HepG2 (cell line): ENCODE measurements at regions not wholly inside any gene's neighbourhood (a gene's known extent, or its start where the extent isn't known, plus 50 kb on each side); places are given as distances from the start of the nearest gene placed in this dataset.

Experiments used
- ATAC-seq: fragments of 200-7000 bp; cut with Tn5 transposase; 3 replicates; pipeline ENCODE4 v1.9.1; 2020; ENCODE audit warnings: mild to moderate bottlenecking, moderate library complexity
- BruUV-seq: library from RNA; stranded (reverse); fragments of 400-500 nt; replicated peaks from 2 replicates; lab custom pipeline; 2021; lab: Mats Ljungman, UMichigan
- CTCF ChIA-PET: fragments of 300-600 bp; formaldehyde crosslinking; extraction: SDS; loops from one replicate; lab custom pipeline; 2021; ENCODE audit warnings: low total read pairs, inconsistent platforms, low intra/inter-chr PET ratio; lab: Yijun Ruan, JAX
- POLR2A ChIA-PET: fragments of 350-600 bp; sonication (Branson Sonifier 250); formaldehyde crosslinking; loops from one replicate; lab custom pipeline; 2020; ENCODE audit warnings: antibody characterized with exemption, inconsistent platforms; lab: Yijun Ruan, JAX
- DNase-seq: peaks from one replicate; pipeline ENCODE4 v3.0.0-alpha.2; 2015; ENCODE audit warnings: low spot score
- FAIRE-seq: peaks from 3 replicates; lab custom pipeline; 2011; peaks lifted over from hg19 to GRCh38; lab: Jason Lieb, UNC
- H2AFZ ChIP-seq: one replicate; pipeline ENCODE4 v1.6.1; 2011; ENCODE audit warnings: low read length, inconsistent platforms
- H3K27ac ChIP-seq: fragments of 300-600 bp; 3 replicates; pipeline ENCODE4 v1.8.0; 2011; ENCODE audit warnings: mixed run types, mild to moderate bottlenecking, mixed read lengths, low read length, inconsistent platforms; ENCODE audit not compliant: insufficient read depth; ENCODE audit errors: extremely low read length
- H3K27me3 ChIP-seq, 2 experiments: fragments of 200-600 bp in 1 of 2; 2 replicates in 1 of 2; 3 replicates in 1 of 2; pipeline versions ENCODE4 v1.6.0 to v1.8.0; 2011; ENCODE audit warnings: low read length in 2 of 2, mild to moderate bottlenecking in 2 of 2, moderate library complexity in 2 of 2, inconsistent platforms in 1 of 2; ENCODE audit not compliant: insufficient read depth in 2 of 2, control insufficient read depth in 1 of 2
- H3K36me3 ChIP-seq, 2 experiments: fragments of 200-600 bp in 1 of 2; replicated peaks in 1 of 2; 2 replicates in 1 of 2; 3 replicates in 1 of 2; pipeline versions ENCODE4 v1.5.1 to v1.8.0; 2011; ENCODE audit warnings: low read length in 2 of 2, inconsistent platforms in 1 of 2; ENCODE audit not compliant: insufficient read depth in 2 of 2, control insufficient read depth in 1 of 2
- H3K4me1 ChIP-seq: 2 replicates; pipeline ENCODE4 v1.5.1; 2012; ENCODE audit warnings: low read length, inconsistent platforms; ENCODE audit not compliant: insufficient read depth
- H3K4me2 ChIP-seq: 2 replicates; pipeline ENCODE4 v1.6.0; 2011; ENCODE audit warnings: low read depth, low read length, inconsistent platforms
- H3K4me3 ChIP-seq, 3 experiments: fragments of 200-600 bp in 1 of 3; sonication (generic), shearing (Covaris generic) in 1 of 3; replicated peaks in 1 of 3; 2 replicates each; pipeline ENCODE4 v1.5.1; 2011 to 2016; ENCODE audit warnings: low read length in 3 of 3, inconsistent platforms in 2 of 3, low read depth in 2 of 3, mild to moderate bottlenecking in 2 of 3, control low read depth in 1 of 3, mixed read lengths in 1 of 3; ENCODE audit not compliant: insufficient read depth in 1 of 3
- H3K79me2 ChIP-seq: one replicate; pipeline ENCODE4 v1.6.1; 2011; ENCODE audit warnings: low read length, inconsistent platforms; ENCODE audit not compliant: insufficient read depth
- H3K9ac ChIP-seq: 2 replicates; pipeline ENCODE4 v1.6.0; 2011; ENCODE audit warnings: mild to moderate bottlenecking, low read depth, low read length, inconsistent platforms; ENCODE audit not compliant: insufficient read depth
- H3K9me3 ChIP-seq: 2 replicates; pipeline ENCODE4 v1.5.1; 2012; ENCODE audit warnings: mild to moderate bottlenecking, low read length
- H4K20me1 ChIP-seq: 2 replicates; pipeline ENCODE4 v1.6.0; 2011; ENCODE audit warnings: inconsistent platforms, mild to moderate bottlenecking, low read length, moderate library complexity; ENCODE audit not compliant: insufficient read depth
- ARHGAP35 ChIP-seq: sonication (generic); formaldehyde crosslinking; IDR thresholded peaks from 2 replicates; pipeline ENCODE4 v1.9.0; 2022; ENCODE audit warnings: mild to moderate bottlenecking, inconsistent platforms, moderate library complexity, missing genetic modification reagents, borderline replicate concordance
- ETV6 ChIP-seq: sonication (generic); formaldehyde crosslinking; conservative IDR thresholded peaks from 2 replicates; pipeline ENCODE4 v1.4.0; 2020; ENCODE audit warnings: missing genetic modification reagents
- HDAC6 ChIP-seq: fragments of 200-600 bp; sonication (generic); IDR thresholded peaks from 2 replicates; pipeline ENCODE4 v1.7.0; 2017; ENCODE audit warnings: mild to moderate bottlenecking, antibody characterized with exemption, low read length, low read depth
- HNRNPK ChIP-seq: fragments of 200-400 bp; formaldehyde crosslinking; IDR thresholded peaks from 2 replicates; pipeline ENCODE4 v1.6.1; 2018; ENCODE audit warnings: low read length, low read depth, moderate library complexity, mild to moderate bottlenecking; ENCODE audit not compliant: poor library complexity, severe bottlenecking
- KDM3A ChIP-seq: IDR thresholded peaks from 2 replicates; pipeline ENCODE4 v1.6.1; 2018; ENCODE audit warnings: low read depth, missing compliant biosample characterization
- MTF1 ChIP-seq: sonication (generic); formaldehyde crosslinking; IDR thresholded peaks from 2 replicates; pipeline ENCODE4 v1.5.0; 2020; ENCODE audit warnings: missing genetic modification reagents
- PAF1 ChIP-seq: IDR thresholded peaks from 2 replicates; pipeline ENCODE4 v1.6.1; 2016; ENCODE audit warnings: missing genetic modification reagents, missing compliant biosample characterization
- SCMH1 ChIP-seq: sonication (generic); formaldehyde crosslinking; IDR thresholded peaks from 2 replicates; pipeline ENCODE4 v1.9.0; 2021; ENCODE audit warnings: missing genetic modification reagents, mild to moderate bottlenecking, borderline replicate concordance
- SP4 ChIP-seq: sonication (generic); formaldehyde crosslinking; IDR thresholded peaks from 2 replicates; pipeline ENCODE4 v1.8.1; 2023; ENCODE audit warnings: mild to moderate bottlenecking, missing genetic modification reagents
- ZNF260 ChIP-seq: sonication (generic); formaldehyde crosslinking; IDR thresholded peaks from 2 replicates; pipeline ENCODE4 v1.4.0; 2020; ENCODE audit warnings: missing genetic modification reagents, low read depth, mild to moderate bottlenecking, borderline replicate concordance
- ZNF34 ChIP-seq: sonication (generic); formaldehyde crosslinking; IDR thresholded peaks from 2 replicates; pipeline ENCODE4 v1.4.0; 2020; ENCODE audit warnings: mild to moderate bottlenecking, missing genetic modification reagents, borderline replicate concordance
- ZNF569 ChIP-seq: sonication (generic); formaldehyde crosslinking; IDR thresholded peaks from 2 replicates; pipeline ENCODE4 v1.5.0; 2020; ENCODE audit warnings: mild to moderate bottlenecking, missing genetic modification reagents, moderate library complexity, borderline replicate concordance
- WGBS: methylation state at CpG from one replicate; pipeline ENCODE4 v1.1.6; 2017; ENCODE audit warnings: low lambda C conversion rate; 5-methylcytosine and 5-hydroxymethylcytosine counted together
- in situ Hi-C: cut with HindIII; loops from 2 replicates; pipeline ENCODE4 v1.10.0; 2017; ENCODE audit warnings: low pct_unique_long_range_greater_than_20kb; ENCODE audit not compliant: extremely low pct_ligation_motif_present
- intact Hi-C: fragments of 100-400 bp; cut with micrococcal nuclease; formaldehyde crosslinking; loops from one replicate; pipeline ENCODE4 v1.10.0; 2022; ENCODE audit not compliant: unreplicated experiment
- TF ChIP-seq, protein P1 (sequence below): sonication (generic); IDR thresholded peaks from 2 replicates; pipeline ENCODE4 v1.6.1; 2016; ENCODE audit warnings: low read depth, borderline replicate concordance
- TF ChIP-seq, protein P2 (sequence below): sonication (generic); formaldehyde crosslinking; IDR thresholded peaks from 2 replicates; pipeline ENCODE4 v1.4.0; 2020; ENCODE audit warnings: mild to moderate bottlenecking, low read depth, missing genetic modification reagents
- TF ChIP-seq, protein P3 (sequence below): sonication (generic); formaldehyde crosslinking; IDR thresholded peaks from 2 replicates; pipeline ENCODE4 v1.4.0; 2020; ENCODE audit warnings: mild to moderate bottlenecking, missing genetic modification reagents

DNA sequence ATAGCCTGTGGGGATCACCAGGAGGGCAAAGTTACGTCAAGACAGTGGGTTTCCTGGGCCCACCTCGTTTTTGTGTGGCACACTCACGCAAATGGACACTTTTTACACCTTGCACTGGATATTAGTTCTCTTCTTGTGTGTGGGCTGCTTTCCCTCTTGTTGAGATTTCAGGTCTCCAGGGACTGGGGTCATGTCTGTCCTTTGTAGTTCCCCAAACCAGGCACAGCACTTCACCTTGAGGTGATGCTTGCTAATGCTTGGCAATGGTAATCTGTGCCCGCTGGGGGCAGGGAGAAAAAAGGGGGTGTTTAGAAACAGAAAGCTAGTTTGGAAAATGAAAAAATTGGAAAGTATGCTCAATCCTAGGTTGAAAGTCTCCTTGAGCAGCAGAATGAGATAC is 195.3 kb downstream of the PTEN start:
- H3K79me2 ChIP-seq = no peaks in the 10 kb centered on the region
- no peaks in the 10 kb centered on the region for H3K27me3 ChIP-seq
- BruUV-seq = no TSS peak
- ChIA-PET POLR2A (no interaction called here), CTCF (no interaction called here)
- H2AFZ ChIP-seq = no peak overlapping the region
- no peak overlapping the region for H3K27ac ChIP-seq
- H3K4me2 ChIP-seq = no peak overlapping the region
- WGBS = 23% methylated on average over 4 of the region's 4 CpGs
- no peak for DNase-seq
- TF ChIP-seq ZNF34 (CRISPR knock-in tag) (no peak), ETV6 (no peak), ZNF260 (CRISPR knock-in tag) (no peak), HDAC6 (no peak), ARHGAP35 (CRISPR knock-in tag) (no peak), MTF1 (CRISPR knock-in tag) (no peak), SP4 (CRISPR knock-in tag) (no peak), ZNF569 (no peak), PAF1 (CRISPR knock-in tag) (no peak), SCMH1 (CRISPR knock-in tag) (no peak), KDM3A (no peak), HNRNPK (no peak)
- TF ChIP-seq, protein P1, sequence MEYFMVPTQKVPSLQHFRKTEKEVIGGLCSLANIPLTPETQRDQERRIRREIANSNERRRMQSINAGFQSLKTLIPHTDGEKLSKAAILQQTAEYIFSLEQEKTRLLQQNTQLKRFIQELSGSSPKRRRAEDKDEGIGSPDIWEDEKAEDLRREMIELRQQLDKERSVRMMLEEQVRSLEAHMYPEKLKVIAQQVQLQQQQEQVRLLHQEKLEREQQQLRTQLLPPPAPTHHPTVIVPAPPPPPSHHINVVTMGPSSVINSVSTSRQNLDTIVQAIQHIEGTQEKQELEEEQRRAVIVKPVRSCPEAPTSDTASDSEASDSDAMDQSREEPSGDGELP = no peak
- TF ChIP-seq, protein P2, sequence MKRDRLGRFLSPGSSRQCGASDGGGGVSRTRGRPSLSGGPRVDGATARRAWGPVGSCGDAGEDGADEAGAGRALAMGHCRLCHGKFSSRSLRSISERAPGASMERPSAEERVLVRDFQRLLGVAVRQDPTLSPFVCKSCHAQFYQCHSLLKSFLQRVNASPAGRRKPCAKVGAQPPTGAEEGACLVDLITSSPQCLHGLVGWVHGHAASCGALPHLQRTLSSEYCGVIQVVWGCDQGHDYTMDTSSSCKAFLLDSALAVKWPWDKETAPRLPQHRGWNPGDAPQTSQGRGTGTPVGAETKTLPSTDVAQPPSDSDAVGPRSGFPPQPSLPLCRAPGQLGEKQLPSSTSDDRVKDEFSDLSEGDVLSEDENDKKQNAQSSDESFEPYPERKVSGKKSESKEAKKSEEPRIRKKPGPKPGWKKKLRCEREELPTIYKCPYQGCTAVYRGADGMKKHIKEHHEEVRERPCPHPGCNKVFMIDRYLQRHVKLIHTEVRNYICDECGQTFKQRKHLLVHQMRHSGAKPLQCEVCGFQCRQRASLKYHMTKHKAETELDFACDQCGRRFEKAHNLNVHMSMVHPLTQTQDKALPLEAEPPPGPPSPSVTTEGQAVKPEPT (CRISPR knock-in tag) = no peak
- TF ChIP-seq, protein P3, sequence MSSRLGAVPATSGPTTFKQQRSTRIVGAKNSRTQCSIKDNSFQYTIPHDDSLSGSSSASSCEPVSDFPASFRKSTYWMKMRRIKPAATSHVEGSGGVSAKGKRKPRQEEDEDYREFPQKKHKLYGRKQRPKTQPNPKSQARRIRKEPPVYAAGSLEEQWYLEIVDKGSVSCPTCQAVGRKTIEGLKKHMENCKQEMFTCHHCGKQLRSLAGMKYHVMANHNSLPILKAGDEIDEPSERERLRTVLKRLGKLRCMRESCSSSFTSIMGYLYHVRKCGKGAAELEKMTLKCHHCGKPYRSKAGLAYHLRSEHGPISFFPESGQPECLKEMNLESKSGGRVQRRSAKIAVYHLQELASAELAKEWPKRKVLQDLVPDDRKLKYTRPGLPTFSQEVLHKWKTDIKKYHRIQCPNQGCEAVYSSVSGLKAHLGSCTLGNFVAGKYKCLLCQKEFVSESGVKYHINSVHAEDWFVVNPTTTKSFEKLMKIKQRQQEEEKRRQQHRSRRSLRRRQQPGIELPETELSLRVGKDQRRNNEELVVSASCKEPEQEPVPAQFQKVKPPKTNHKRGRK = no peak
- TF ChIP-seq, all 625 proteins: peak for 0
- no peaks in the 10 kb centered on the region for H3K9me3 ChIP-seq
- in situ Hi-C loops = no loop called here
- ATAC-seq (no peak), FAIRE-seq (no peak)
- no peaks in the 10 kb centered on the region for H4K20me1 ChIP-seq
- H3K9ac ChIP-seq = no peak overlapping the region
- H3K4me1 ChIP-seq = peaks cover 17% of the 10 kb centered on the region
- no peak overlapping the region for H3K4me3 ChIP-seq
- intact Hi-C loops = no loop called here
- no peaks in the 10 kb centered on the region for H3K36me3 ChIP-seq
